Dermis blood vessel endothelial cell (primary cell): ENCODE measurements at regions not wholly inside any gene's neighbourhood (a gene's known extent, or its start where the extent isn't known, plus 50 kb on each side); places are given as distances from the start of the nearest gene placed in this dataset.

ENCODE experiments used
- DNase-seq: peaks from one replicate; pipeline ENCODE4 v3.0.0; 2010

- no peak for DNase-seq
Observed at GRCh38 chr13:105587786-105588185, 947.7 kb downstream of the EFNB2 start.

- DNase-seq = no peak
Observed at GRCh38 chr13:105579821-105580710, 955.4 kb downstream of the EFNB2 start.

GRCh38 chr13:105573136-105573535, 962.3 kb downstream of the EFNB2 start:
- DNase-seq = no peak

GRCh38 chr13:105572401-105572800, 963.1 kb downstream of the EFNB2 start:
- DNase-seq = no peak

- no peak for DNase-seq
Observed at GRCh38 chr13:105569816-105570215, 965.6 kb downstream of the EFNB2 start.

- no peak for DNase-seq
Observed at GRCh38 chr13:105567951-105568525, 967.4 kb downstream of the EFNB2 start.

GRCh38 chr13:105565136-105565727, 970.2 kb downstream of the EFNB2 start:
- DNase-seq = no peak

GRCh38 chr13:105552078-105552477, 983.4 kb downstream of the EFNB2 start:
- DNase-seq = no peak

- DNase-seq = no peak
Observed at GRCh38 chr13:105547851-105548250, 987.6 kb downstream of the EFNB2 start.

GRCh38 chr13:105545811-105546210, 989.7 kb downstream of the EFNB2 start:
- no peak for DNase-seq

- no peak for DNase-seq
Observed at GRCh38 chr13:105543742-105544141, 991.7 kb downstream of the EFNB2 start.

GRCh38 chr13:105541565-105541964, 993.9 kb downstream of the EFNB2 start:
- DNase-seq = no peak

GRCh38 chr13:105538346-105538745, 997.1 kb downstream of the EFNB2 start:
- no peak for DNase-seq

- no peak for DNase-seq
Observed at GRCh38 chr13:105537113-105537512, 998.3 kb downstream of the EFNB2 start.

GRCh38 chr13:105530468-105530867, 1005.0 kb downstream of the EFNB2 start:
- no peak for DNase-seq

- no peak for DNase-seq
Observed at GRCh38 chr13:105527127-105527526, 1008.3 kb downstream of the EFNB2 start.

- no peak for DNase-seq
Observed at GRCh38 chr13:105519771-105520170, 1015.7 kb downstream of the EFNB2 start.

GRCh38 chr13:105518086-105518485, 1017.4 kb downstream of the EFNB2 start:
- DNase-seq = no peak

- DNase-seq = no peak
Observed at GRCh38 chr13:105514401-105514800, 1021.1 kb downstream of the EFNB2 start.

GRCh38 chr13:105513448-105513847, 1022.0 kb downstream of the EFNB2 start:
- DNase-seq = peak; percentile 32

GRCh38 chr13:105509981-105510762, 1025.3 kb downstream of the EFNB2 start:
- peak; percentile 6 for DNase-seq

GRCh38 chr13:105506463-105506862, 1029.0 kb downstream of the EFNB2 start:
- DNase-seq = no peak

- DNase-seq = no peak
Observed at GRCh38 chr13:105502193-105502592, 1033.3 kb downstream of the EFNB2 start.
